Amniotic epithelial cell (primary cell): ENCODE measurements at regions not wholly inside any gene's neighbourhood (a gene's known extent, or its start where the extent isn't known, plus 50 kb on each side); places are given as distances from the start of the nearest gene placed in this dataset.

Experiments used
- DNase-seq: peaks from one replicate; pipeline ENCODE4 v3.0.0-alpha.2; 2010; ENCODE audit warnings: low read depth

DNA sequence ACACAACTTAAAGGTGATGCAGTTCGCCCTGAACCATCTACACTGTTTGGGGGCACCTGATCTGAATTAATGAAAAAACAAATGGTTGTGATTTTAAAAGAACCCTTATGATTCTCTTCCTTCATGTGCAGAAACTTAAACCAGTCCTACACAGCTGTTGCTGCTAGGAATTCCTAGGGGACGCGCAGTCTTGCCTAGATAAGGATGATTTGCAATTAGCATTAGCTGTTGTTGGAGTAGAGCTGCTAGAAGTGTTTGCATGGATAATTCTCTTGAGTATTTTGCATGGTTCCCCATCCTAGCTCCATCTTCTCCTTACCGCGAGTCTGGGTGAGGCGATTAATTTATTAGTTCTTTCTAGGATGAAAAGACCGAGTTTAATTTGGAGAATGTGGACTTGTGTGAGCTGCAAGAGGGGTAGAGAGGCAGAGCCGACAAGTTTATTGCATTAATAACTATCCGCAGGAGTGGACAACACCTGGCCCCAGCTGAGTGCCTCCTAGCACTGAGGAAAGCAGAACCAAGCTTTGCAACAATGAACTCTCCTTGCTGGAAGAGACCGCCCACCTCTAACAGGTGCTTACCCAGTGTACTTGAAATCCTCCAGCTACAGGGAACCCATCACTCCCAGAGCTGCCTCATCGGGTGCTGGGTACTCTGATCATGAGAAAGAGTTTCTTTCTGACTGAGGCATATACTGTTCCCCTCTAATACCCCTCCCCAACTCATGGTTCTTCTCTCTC is 75.0 kb upstream of the WNT7A start:
- no peak for DNase-seq

DNA sequence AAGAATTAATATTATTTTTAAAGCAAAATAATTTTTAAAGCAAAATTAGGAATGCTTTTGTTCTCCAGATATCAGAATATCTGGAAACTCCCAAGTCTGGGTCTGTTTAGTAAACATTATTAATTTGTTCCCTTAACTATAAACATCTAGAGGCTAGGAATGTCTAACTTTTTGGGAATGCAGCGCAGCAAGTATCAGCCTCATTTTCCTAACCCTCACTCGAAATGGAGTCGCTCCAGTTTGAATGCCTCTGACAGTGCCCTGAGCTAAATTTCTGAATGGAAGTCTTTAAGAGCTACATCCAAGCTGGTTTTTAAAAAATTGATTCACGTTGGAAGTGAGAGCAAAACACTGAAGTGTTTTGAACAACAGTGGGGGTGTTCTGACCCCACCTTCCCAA is 74.4 kb upstream of the WNT7A start:
- no peak for DNase-seq

DNA sequence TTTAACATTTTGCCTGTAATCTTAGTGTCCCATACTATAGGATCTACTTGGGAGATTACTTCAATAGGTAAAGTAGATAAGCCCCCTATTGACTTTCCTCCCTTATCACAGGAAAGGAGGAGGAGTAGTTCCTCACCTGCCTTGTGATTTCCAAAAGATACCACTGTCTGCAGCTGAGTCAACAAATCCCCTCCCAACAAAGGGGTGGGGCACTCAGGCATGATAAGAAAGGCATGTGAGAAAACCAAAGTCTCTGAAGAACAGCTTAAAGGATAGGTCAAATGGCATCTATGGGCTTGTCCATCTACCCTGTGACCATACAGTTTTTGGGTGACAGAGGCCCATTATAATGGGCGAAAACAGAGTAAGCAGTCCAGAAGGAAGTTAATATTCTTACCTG is 71.3 kb upstream of the WNT7A start:
- no peak for DNase-seq

DNA sequence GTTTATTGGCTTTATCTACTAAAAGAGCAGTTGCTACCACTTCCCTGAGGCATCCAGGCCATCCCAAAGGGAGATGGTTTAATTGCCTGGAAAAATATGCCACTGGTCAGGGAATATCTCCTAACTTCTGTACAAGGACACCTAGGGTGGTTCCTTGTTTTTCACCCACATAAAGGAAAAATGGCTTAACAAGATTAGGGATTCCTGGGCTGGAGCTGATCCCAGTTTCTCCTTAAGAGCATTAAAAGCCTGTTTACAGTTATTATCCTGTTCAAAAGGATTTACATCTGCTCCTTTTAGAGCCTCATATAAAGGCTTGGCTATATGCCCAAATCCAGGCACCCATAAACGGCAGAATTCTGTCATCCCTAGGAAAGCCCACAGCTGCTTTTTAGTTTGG is 70.2 kb upstream of the WNT7A start:
- no peak for DNase-seq

DNA sequence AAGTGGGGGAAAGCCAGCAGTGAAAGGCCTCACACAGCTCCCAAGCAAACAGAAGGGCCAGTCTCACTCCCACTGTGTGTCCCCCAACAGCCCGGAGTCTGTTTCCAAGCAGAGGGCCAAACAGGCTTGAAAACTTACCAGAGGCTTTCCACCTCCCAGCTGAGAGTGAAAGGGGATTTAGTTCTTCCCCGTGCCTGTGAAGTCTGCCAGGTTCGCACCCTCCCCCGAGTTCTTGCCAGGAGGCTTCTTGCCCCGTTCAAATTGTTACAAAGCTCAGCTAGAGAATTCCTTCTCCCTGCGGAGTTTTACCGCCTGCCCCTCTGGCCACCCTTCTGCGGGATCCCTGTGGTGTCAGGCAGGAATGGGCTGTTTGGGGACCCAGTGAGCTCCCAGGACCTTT is 68.0 kb upstream of the WNT7A start:
- DNase-seq, result no peak

DNA sequence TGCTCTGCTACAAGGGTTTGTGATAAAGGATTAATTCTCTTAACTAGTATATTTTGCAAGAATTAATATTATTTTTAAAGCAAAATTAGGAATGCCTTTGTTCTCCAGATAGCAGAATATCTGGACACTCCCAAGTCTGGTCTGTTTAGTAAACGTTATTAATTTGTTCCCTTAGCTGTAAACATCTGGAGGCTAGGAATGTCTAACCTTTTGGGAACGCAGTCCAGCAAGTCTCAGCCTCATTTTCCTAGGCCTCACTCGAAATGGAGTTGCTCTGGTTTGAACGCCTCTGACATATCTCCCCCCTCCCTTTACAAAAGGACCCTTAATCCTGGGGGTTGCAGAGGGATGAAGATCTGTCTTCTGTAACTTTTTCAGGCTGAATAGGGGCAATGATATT is 59.3 kb upstream of the WNT7A start:
- no peak for DNase-seq

DNA sequence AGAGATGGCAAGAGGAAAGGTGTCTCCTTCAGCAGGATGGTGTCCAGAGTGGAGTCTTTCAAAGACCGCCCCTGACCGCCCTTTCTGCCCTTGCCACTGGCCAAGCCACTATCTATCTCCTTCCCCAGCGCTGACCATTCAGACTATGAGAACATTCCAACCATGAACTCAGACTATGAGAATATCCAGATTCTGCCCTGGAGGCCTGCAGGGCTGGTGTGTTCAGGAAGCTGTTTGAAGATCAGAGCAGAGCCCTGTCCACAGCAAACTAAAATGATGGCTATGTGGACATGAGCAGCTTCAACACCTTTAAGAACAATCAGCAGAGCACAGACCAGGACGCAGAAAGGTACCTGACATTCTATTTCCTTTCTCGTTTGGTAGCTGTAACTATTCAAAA is 57.3 kb upstream of the WNT7A start:
- DNase-seq, result no peak

DNA sequence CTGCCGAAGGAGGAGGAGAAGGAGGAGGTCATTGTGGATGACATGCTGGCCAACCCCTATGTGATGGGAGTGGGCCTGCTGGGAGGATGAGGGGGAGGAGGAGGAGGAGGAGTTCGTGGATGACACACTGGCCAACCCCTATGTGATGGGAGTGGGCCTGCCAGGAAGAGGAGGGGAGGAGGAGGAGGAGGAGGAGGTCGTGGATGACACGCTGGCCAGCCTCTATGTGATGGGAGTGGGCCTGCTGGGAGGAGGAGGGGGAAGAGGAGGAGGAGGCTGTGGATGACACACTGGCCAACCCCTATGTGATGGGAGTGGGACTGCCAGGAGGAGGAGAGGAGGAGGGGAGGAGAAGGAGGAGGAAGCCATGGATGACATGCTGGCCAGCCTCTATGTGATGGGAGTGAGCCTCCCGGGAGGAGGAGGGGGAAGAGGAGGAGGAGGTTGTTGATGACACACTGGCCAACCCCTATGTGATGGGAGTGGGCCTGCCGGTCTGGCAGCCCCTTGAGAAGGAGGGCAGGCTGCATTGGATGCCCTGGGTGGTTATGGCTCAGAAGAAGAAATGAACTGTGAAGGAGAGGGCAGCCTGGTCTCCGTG is 55.7 kb upstream of the WNT7A start:
- no peak for DNase-seq

DNA sequence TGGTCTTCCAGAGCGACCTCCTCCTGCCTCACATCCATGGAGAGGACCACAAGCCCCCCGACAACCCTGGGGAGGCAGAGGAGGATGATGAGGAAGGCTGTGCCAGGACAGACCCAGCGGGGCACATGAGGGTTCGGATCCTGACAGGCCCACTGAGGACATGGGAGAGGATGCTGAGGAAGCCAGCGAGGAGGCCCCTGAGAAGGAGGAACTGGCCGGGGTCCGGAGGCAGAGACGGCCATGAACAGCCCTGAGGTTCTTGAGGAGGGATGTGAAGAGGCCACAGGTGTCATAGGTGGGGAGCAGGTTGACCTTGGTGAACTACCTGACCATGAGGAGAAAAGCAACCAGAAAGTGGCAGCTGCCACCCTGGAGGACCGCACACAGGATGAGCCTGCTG is 54.9 kb upstream of the WNT7A start:
- no peak for DNase-seq

DNA sequence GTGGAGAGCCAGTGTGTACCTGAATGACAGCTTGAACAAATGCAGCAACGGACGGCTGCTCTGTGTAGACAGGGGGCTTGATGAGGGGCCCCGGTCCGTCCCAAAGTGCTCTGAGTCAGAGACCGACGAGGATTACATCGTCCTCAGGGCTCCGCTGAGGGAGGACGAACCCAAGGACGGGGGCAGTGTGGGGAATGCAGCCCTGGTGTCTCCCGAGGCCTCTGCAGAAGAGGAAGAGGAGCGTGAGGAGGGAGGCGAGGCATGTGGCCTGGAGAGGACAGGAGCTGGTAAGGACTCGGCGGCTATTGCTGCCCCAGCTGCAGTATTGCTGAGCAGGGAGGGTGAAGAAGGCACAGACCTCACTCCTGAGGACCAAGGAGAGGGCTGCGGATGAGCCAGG is 54.4 kb upstream of the WNT7A start:
- DNase-seq, result no peak

DNA sequence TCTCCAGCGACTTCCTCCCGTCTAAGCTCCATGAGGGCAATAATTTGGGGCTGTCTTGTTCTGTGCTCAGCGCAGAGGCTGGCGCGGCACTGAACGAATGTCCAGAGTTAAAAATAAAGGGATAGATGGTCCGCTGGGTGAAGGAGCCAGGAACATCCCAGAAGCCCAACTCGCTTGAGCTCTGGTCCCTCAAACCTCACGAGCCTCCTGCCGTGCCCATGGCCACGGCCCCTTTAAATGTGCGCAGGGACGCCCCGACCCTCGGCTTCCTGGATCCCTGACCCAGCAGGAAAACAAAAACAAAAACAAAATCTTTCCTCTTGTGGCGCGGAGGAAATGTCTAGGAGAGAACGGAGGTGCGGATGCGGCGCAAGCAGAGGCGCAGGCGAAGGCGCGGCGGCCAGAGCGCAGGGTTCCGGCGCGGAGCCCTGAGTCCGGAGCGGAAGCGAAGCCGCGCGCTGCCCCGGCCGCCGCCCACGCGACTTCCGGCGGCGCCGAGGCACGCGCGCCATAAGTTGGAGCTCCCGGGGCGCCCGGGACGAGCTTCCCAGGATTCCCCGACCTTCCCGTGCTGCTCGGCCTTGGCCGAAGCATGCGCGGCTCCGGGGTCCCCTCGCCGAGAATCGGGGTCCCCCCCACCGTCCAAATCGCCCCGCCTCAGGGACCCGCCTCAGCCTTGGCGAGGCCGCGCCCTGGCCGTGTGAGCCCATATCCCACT is 52.9 kb upstream of the WNT7A start:
- DNase-seq, result no peak

DNA sequence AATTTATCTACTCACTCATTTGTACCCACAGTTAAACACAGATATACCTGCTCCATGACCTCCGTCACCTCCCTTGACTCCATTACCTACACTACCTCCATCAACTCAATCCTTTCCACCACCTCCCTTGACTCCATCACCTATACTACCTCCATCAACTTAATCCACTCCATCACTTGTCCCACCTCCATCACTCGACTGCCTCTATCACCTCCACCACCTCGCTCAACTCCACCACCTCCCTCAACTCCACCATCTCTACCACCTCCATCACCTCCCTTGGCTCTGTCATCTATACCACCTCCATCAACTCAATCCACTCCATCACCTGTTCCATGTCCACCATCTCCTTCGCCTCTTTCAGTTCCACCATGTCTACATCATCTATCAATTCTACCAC is 51.3 kb upstream of the WNT7A start:
- no peak for DNase-seq
